ENCODE measurements at regions not wholly inside any gene's neighbourhood (a gene's known extent, or its start where the extent isn't known, plus 50 kb on each side); places are given as distances from the start of the nearest gene placed in this dataset.
"Not testable (repeated sequence)": the region's sequence is repeated elsewhere in the genome, so short reads cannot be mapped to it uniquely, and the experiment has no call there.

GRCh38 chr11:22435582-22435981, 97.4 kb downstream of the SLC17A6 start:
- not testable (repeated sequence) for TF ChIP-seq JUND (IDR thresholded peaks at IDR 0.05; ENCODE audit: low read length); KDM1A (IDR thresholded peaks at IDR 0.05; ENCODE audit: borderline replicate concordance, low read length); CTCF (IDR thresholded peaks at IDR 0.05; ENCODE audit: control extremely low read depth in 1 of 3, insufficient read depth in 1 of 3, low read depth in 1 of 3, low read length in 3 of 3); RXRA (IDR thresholded peaks at IDR 0.05; ENCODE audit: insufficient read depth, low read depth, low read length); ZNF274 (IDR thresholded peaks at IDR 0.05; ENCODE audit: borderline replicate concordance, extremely low read depth, low read length); TAF7 (optimal IDR thresholded peaks at IDR 0.05; ENCODE audit: borderline replicate concordance, low read depth, low read length); EZH2 (IDR thresholded peaks at IDR 0.05; ENCODE audit: low read depth, low read length, severe bottlenecking); CBX5 (IDR thresholded peaks at IDR 0.05; ENCODE audit: low read depth, low read length)

Measured in H1 (cell line).